Lower lobe of right lung (tissue), 2 donors: ENCODE measurements at regions not wholly inside any gene's neighbourhood (a gene's known extent, or its start where the extent isn't known, plus 50 kb on each side); places are given as distances from the start of the nearest gene placed in this dataset.

Experiments
- ATAC-seq, 2 donors: fragments of 200-7000 bp; cut with Tn5 transposase; one replicate each; pipeline ENCODE4 v1.9.1; 2020 to 2022; ENCODE audit warnings: mild to moderate bottlenecking in 2 of 2, moderate library complexity in 2 of 2
- DNase-seq: peaks from one replicate; pipeline ENCODE4 v3.0.0-alpha.2; 2020
- H3K27ac ChIP-seq: fragments of 200-600 bp; one replicate; pipeline ENCODE4 v1.8.0; 2022
- H3K27me3 ChIP-seq: fragments of 200-600 bp; one replicate; pipeline ENCODE4 v1.8.0; 2022; ENCODE audit warnings: low read depth
- H3K36me3 ChIP-seq: fragments of 200-600 bp; one replicate; pipeline ENCODE4 v1.8.0; 2022; ENCODE audit warnings: mild to moderate bottlenecking
- H3K4me1 ChIP-seq: fragments of 200-600 bp; one replicate; pipeline ENCODE4 v1.8.0; 2022
- H3K4me3 ChIP-seq: fragments of 200-600 bp; one replicate; pipeline ENCODE4 v1.8.0; 2022; ENCODE audit warnings: mild to moderate bottlenecking
- H3K9me3 ChIP-seq: fragments of 200-600 bp; one replicate; pipeline ENCODE4 v1.8.0; 2022
- CTCF ChIP-seq: fragments of 200-600 bp; IDR thresholded peaks from one replicate; pipeline ENCODE4 v1.8.0; 2022; ENCODE audit warnings: antibody characterized with exemption, mild to moderate bottlenecking
- intact Hi-C: fragments of 100-400 bp; cut with DNase I; formaldehyde crosslinking; loops from one replicate; pipeline ENCODE4 v1.11.0; 2022
- donor health status: DM: no; HTN: yes; CAD: no; lungs with severe emphysema.

GRCh38 chr12:85509081-85509856, 229.2 kb downstream of the ALX1 start:
- no peaks in the 10 kb centered on the region for H3K4me1 ChIP-seq
- intact Hi-C loops = no loop called here
- no peak for TF ChIP-seq CTCF

GRCh38 chr12:85509857-85510256, 229.8 kb downstream of the ALX1 start:
- Histone ChIP-seq H3K27me3 (no peaks in the 10 kb centered on the region), H3K9me3 (no peaks in the 10 kb centered on the region), H3K4me1 (no peaks in the 10 kb centered on the region), H3K27ac (no peak overlapping the region), H3K4me3 (no peak overlapping the region), H3K36me3 (no peaks in the 10 kb centered on the region)
- ATAC-seq (no peak), DNase-seq (no peak)
- TF ChIP-seq CTCF = no peak
- intact Hi-C loops = no loop called here

More at GRCh38 chr12:85509081-85509856, 229.2 kb downstream of the ALX1 start:
- ATAC-seq = no peak
- Histone ChIP-seq H3K4me3 (no peak overlapping the region), H3K36me3 (no peaks in the 10 kb centered on the region), H3K27ac (no peak overlapping the region), H3K9me3 (no peaks in the 10 kb centered on the region), H3K27me3 (no peaks in the 10 kb centered on the region)
- DNase-seq = no peak

- intact Hi-C loops = no loop called here
- Histone ChIP-seq H3K27me3 (no peaks in the 10 kb centered on the region), H3K36me3 (no peaks in the 10 kb centered on the region), H3K4me1 (no peaks in the 10 kb centered on the region), H3K9me3 (no peaks in the 10 kb centered on the region), H3K27ac (no peak overlapping the region), H3K4me3 (no peak overlapping the region)
- TF ChIP-seq CTCF = no peak
- ATAC-seq (no peak), DNase-seq (no peak)
These were observed 236.0 kb downstream of the ALX1 start for GRCh38 chr12:85516039-85516438.

- no peaks in the 10 kb centered on the region for H3K27me3 ChIP-seq
- intact Hi-C loops = no loop called here
- no peak for TF ChIP-seq CTCF
- no peak for DNase-seq
- H3K4me1 ChIP-seq = no peaks in the 10 kb centered on the region
- no peak overlapping the region for H3K4me3 ChIP-seq
- H3K36me3 ChIP-seq = no peaks in the 10 kb centered on the region
- H3K27ac ChIP-seq = no peak overlapping the region
- ATAC-seq = no peak
- no peaks in the 10 kb centered on the region for H3K9me3 ChIP-seq
These were observed 236.8 kb downstream of the ALX1 start for GRCh38 chr12:85516667-85517325.

GRCh38 chr12:85519163-85519562, 239.1 kb downstream of the ALX1 start:
- TF ChIP-seq CTCF = no peak
- intact Hi-C loops = no loop called here
- Histone ChIP-seq H3K4me3 (no peak overlapping the region), H3K27me3 (no peaks in the 10 kb centered on the region), H3K36me3 (no peaks in the 10 kb centered on the region), H3K27ac (no peak overlapping the region), H3K9me3 (no peaks in the 10 kb centered on the region), H3K4me1 (no peaks in the 10 kb centered on the region)
- no peak for ATAC-seq
- no peak for DNase-seq
